Neural cell (in vitro differentiated cells): ENCODE measurements at regions not wholly inside any gene's neighbourhood (a gene's known extent, or its start where the extent isn't known, plus 50 kb on each side); places are given as distances from the start of the nearest gene placed in this dataset.

Experiments used
- CTCF ChIP-seq: fragments of 450-650 bp; IDR thresholded peaks from 2 replicates; pipeline ENCODE4 v1.5.1; 2014; ENCODE audit warnings: antibody characterized with exemption, mild to moderate bottlenecking, moderate library complexity; ENCODE audit not compliant: poor library complexity, severe bottlenecking
- EP300 ChIP-seq: fragments of 450-650 bp; conservative IDR thresholded peaks from 2 replicates; pipeline ENCODE4 v1.6.1; 2014; ENCODE audit warnings: antibody characterized with exemption, mild to moderate bottlenecking, moderate library complexity; ENCODE audit not compliant: poor library complexity, severe bottlenecking
- EZH2 ChIP-seq: fragments of 200-600, 300-800 bp; shearing (Covaris generic), sonication (generic); IDR thresholded peaks from 2 replicates; pipeline ENCODE4 v1.6.1; 2014; ENCODE audit warnings: antibody characterized with exemption, low read length, borderline replicate concordance, mild to moderate bottlenecking; ENCODE audit not compliant: insufficient read depth, poor library complexity, severe bottlenecking
- POLR2AphosphoS5 ChIP-seq: IDR thresholded peaks from 2 replicates; pipeline ENCODE4 v1.6.1; 2012
- RAD21 ChIP-seq: fragments of 450-650 bp; conservative IDR thresholded peaks from 2 replicates; pipeline ENCODE4 v1.6.1; 2014; ENCODE audit warnings: antibody characterized with exemption, mild to moderate bottlenecking, moderate library complexity
- REST ChIP-seq: IDR thresholded peaks from 2 replicates; pipeline ENCODE4 v1.6.1; 2012; ENCODE audit warnings: borderline replicate concordance
- SMC3 ChIP-seq: fragments of 450-650 bp; conservative IDR thresholded peaks from 2 replicates; pipeline ENCODE4 v1.6.1; 2014; ENCODE audit warnings: antibody characterized with exemption, mild to moderate bottlenecking, moderate library complexity; ENCODE audit not compliant: poor library complexity
- TAF1 ChIP-seq: IDR thresholded peaks from 2 replicates; pipeline ENCODE4 v1.6.1; 2012; ENCODE audit warnings: low read depth

- TF ChIP-seq RAD21 (no peak), CTCF (no peak), SMC3 (no peak), EZH2 (no peak), POLR2AphosphoS5 (no peak), REST (no peak), TAF1 (no peak), EP300 (no peak)
Observed at GRCh38 chr13:89458456-89458855, 1787.3 kb downstream of the SLITRK5 start.
